GM23338 (cell line): ENCODE measurements at regions not wholly inside any gene's neighbourhood (a gene's known extent, or its start where the extent isn't known, plus 50 kb on each side); places are given as distances from the start of the nearest gene placed in this dataset.

Experiments
- ATAC-seq: fragments of 200-7000 bp; cut with Tn5 transposase; 3 replicates; pipeline ENCODE4 v1.9.1; 2020
- DNase-seq: peaks from one replicate; pipeline ENCODE4 v3.0.0-alpha.2; 2015; ENCODE audit warnings: low spot score
- H2AFZ ChIP-seq: fragments of 200-600 bp; sonication (generic); 2 replicates; pipeline ENCODE4 v1.8.0; 2016; ENCODE audit warnings: antibody characterized with exemption, mild to moderate bottlenecking, moderate library complexity
- H3F3A ChIP-seq: fragments of 200-600 bp; sonication (generic); replicated peaks from 2 replicates; pipeline ENCODE4 v1.8.0; 2017; ENCODE audit warnings: antibody characterized with exemption, mixed run types, low read depth
- H3K27ac ChIP-seq: fragments of 200-600 bp; sonication (generic); 2 replicates; pipeline ENCODE4 v1.6.1; 2016; ENCODE audit warnings: low read depth
- H3K27me3 ChIP-seq: fragments of 200-600 bp; sonication (generic); 2 replicates; pipeline ENCODE4 v1.8.0; 2016; ENCODE audit warnings: mild to moderate bottlenecking, mixed run types, moderate library complexity; ENCODE audit not compliant: insufficient read depth
- H3K36me3 ChIP-seq: fragments of 200-600 bp; sonication (generic); 2 replicates; pipeline ENCODE4 v1.8.0; 2016; ENCODE audit warnings: mild to moderate bottlenecking; ENCODE audit not compliant: insufficient read depth
- H3K4me1 ChIP-seq: fragments of 200-600 bp; sonication (generic); 2 replicates; pipeline ENCODE4 v1.8.0; 2016; ENCODE audit warnings: mild to moderate bottlenecking, moderate library complexity; ENCODE audit not compliant: insufficient read depth
- H3K4me2 ChIP-seq: fragments of 200-600 bp; sonication (generic); 2 replicates; pipeline ENCODE4 v1.7.1; 2017; ENCODE audit warnings: mixed run types
- H3K4me3 ChIP-seq: fragments of 200-600 bp; sonication (generic); 2 replicates; pipeline ENCODE4 v1.6.1; 2016; ENCODE audit warnings: mixed run types
- H3K79me2 ChIP-seq: fragments of 200-600 bp; sonication (generic); replicated peaks from 2 replicates; pipeline ENCODE4 v1.8.0; 2017; ENCODE audit warnings: mild to moderate bottlenecking; ENCODE audit not compliant: insufficient read depth
- H3K9me2 ChIP-seq: fragments of 200-600 bp; sonication (generic); 2 replicates; pipeline ENCODE4 v1.8.0; 2017; ENCODE audit not compliant: insufficient read depth
- H4K20me1 ChIP-seq: fragments of 200-600 bp; sonication (generic); replicated peaks from 2 replicates; pipeline ENCODE4 v1.8.0; 2017; ENCODE audit warnings: mild to moderate bottlenecking; ENCODE audit not compliant: insufficient read depth
- H3K27ac Mint-ChIP-seq: 2 replicates; pipeline ENCODE4 v1.8.0; 2020; ENCODE audit warnings: inconsistent platforms, mild to moderate bottlenecking, moderate library complexity, mixed read lengths
- H3K27me3 Mint-ChIP-seq: 3 replicates; pipeline ENCODE4 v1.8.0; 2022; ENCODE audit warnings: low read depth, mild to moderate bottlenecking, moderate library complexity, mixed read lengths, inconsistent platforms; ENCODE audit not compliant: insufficient read depth, poor library complexity
- H3K36me3 Mint-ChIP-seq: 3 replicates; pipeline ENCODE4 v1.8.0; 2021; ENCODE audit warnings: low read depth, mild to moderate bottlenecking, inconsistent platforms, moderate library complexity, mixed read lengths
- H3K4me1 Mint-ChIP-seq: 3 replicates; pipeline ENCODE4 v1.8.0; 2020; ENCODE audit warnings: mild to moderate bottlenecking, inconsistent platforms, mixed read lengths
- H3K4me3 Mint-ChIP-seq: 3 replicates; pipeline ENCODE4 v1.8.0; 2021; ENCODE audit warnings: moderate library complexity, mild to moderate bottlenecking, inconsistent platforms, mixed read lengths
- H3K9me3 Mint-ChIP-seq: 3 replicates; pipeline ENCODE4 v1.8.0; 2020; ENCODE audit warnings: moderate library complexity, mild to moderate bottlenecking, inconsistent platforms, mixed read lengths
- EZH2phosphoT487 ChIP-seq: fragments of 200-600 bp; sonication (generic); IDR thresholded peaks from one replicate; pipeline ENCODE4 v1.8.1; 2018; ENCODE audit warnings: antibody characterized with exemption; ENCODE audit not compliant: unreplicated experiment
- NANOG ChIP-seq: IDR thresholded peaks from 2 replicates; pipeline ENCODE4 v1.6.1; 2016; ENCODE audit warnings: antibody characterized with exemption, borderline replicate concordance
- STAT1 ChIP-seq: IDR thresholded peaks from one replicate; pipeline ENCODE4 v1.6.1; 2016; ENCODE audit warnings: antibody characterized with exemption; ENCODE audit not compliant: unreplicated experiment
- ZNF114 ChIP-seq: fragments of 250-450 bp; sonication (Bioruptor Pico); IDR thresholded peaks from 2 replicates; pipeline ENCODE4 v1.5.0; 2020; ENCODE audit warnings: mild to moderate bottlenecking, moderate library complexity
- ZNF331 ChIP-seq: fragments of 250-450 bp; sonication (Bioruptor Pico); IDR thresholded peaks from 2 replicates; pipeline ENCODE4 v1.5.0; 2020; ENCODE audit warnings: low read depth, mild to moderate bottlenecking, moderate library complexity
- TF ChIP-seq, protein P1 (sequence below): IDR thresholded peaks from 2 replicates; pipeline ENCODE4 v1.6.1; 2016; ENCODE audit warnings: antibody characterized with exemption
- TF ChIP-seq, protein P2 (sequence below): IDR thresholded peaks from one replicate; pipeline ENCODE4 v1.6.1; 2018; ENCODE audit warnings: antibody characterized with exemption; ENCODE audit not compliant: unreplicated experiment
- TF ChIP-seq, protein P3 (sequence below), 2 experiments: fragments of 200-600 bp in 1 of 2; sonication (generic) in 1 of 2; conservative IDR thresholded peaks; 2 replicates each; pipeline versions ENCODE4 v1.5.1 to v1.6.1; 2016 to 2017; ENCODE audit warnings: antibody characterized with exemption in 2 of 2, low read depth in 2 of 2, mild to moderate bottlenecking in 2 of 2, moderate library complexity in 1 of 2
- TF ChIP-seq, protein P4 (sequence below): fragments of 250-450 bp; sonication (Bioruptor Pico); IDR thresholded peaks from 2 replicates; pipeline ENCODE4 v1.5.0; 2020; ENCODE audit warnings: mild to moderate bottlenecking, moderate library complexity

DNA sequence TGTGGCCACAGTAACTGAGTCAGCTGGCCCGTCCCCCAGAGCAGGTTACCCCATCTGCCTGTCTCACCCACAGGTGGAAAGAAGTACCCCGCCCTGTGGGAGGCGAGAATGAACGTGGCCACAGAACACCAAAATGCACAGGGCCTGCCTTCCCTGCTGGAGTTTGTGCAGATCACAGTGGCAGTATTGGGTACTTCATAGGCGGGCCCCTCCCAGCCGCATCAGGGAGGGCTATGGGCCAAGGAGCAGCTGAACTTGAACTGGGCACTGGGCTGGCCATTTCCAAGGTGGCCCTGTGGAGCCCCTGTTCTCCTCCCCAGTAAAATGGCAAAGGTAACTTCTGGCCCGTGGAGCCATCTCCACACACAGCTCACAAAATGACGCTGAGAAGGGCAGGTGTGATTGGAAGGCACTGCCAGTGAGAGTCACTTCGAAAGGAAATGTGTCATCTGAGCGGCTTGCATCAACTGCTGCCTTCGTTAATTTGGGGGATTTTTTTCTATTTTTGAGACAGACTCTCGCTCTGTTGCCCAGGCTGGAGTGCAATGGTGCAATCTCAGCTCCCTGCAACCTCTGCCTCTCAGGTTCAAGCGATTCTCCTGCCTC is 162.9 kb downstream of the ENGASE start:
- TF ChIP-seq, protein P1, sequence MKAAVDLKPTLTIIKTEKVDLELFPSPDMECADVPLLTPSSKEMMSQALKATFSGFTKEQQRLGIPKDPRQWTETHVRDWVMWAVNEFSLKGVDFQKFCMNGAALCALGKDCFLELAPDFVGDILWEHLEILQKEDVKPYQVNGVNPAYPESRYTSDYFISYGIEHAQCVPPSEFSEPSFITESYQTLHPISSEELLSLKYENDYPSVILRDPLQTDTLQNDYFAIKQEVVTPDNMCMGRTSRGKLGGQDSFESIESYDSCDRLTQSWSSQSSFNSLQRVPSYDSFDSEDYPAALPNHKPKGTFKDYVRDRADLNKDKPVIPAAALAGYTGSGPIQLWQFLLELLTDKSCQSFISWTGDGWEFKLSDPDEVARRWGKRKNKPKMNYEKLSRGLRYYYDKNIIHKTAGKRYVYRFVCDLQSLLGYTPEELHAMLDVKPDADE, result no peak
- TF ChIP-seq, protein P2, sequence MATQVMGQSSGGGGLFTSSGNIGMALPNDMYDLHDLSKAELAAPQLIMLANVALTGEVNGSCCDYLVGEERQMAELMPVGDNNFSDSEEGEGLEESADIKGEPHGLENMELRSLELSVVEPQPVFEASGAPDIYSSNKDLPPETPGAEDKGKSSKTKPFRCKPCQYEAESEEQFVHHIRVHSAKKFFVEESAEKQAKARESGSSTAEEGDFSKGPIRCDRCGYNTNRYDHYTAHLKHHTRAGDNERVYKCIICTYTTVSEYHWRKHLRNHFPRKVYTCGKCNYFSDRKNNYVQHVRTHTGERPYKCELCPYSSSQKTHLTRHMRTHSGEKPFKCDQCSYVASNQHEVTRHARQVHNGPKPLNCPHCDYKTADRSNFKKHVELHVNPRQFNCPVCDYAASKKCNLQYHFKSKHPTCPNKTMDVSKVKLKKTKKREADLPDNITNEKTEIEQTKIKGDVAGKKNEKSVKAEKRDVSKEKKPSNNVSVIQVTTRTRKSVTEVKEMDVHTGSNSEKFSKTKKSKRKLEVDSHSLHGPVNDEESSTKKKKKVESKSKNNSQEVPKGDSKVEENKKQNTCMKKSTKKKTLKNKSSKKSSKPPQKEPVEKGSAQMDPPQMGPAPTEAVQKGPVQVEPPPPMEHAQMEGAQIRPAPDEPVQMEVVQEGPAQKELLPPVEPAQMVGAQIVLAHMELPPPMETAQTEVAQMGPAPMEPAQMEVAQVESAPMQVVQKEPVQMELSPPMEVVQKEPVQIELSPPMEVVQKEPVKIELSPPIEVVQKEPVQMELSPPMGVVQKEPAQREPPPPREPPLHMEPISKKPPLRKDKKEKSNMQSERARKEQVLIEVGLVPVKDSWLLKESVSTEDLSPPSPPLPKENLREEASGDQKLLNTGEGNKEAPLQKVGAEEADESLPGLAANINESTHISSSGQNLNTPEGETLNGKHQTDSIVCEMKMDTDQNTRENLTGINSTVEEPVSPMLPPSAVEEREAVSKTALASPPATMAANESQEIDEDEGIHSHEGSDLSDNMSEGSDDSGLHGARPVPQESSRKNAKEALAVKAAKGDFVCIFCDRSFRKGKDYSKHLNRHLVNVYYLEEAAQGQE, result no peak
- no peak for TF ChIP-seq ZNF114 (CRISPR knock-in tag)
- TF ChIP-seq, protein P3, sequence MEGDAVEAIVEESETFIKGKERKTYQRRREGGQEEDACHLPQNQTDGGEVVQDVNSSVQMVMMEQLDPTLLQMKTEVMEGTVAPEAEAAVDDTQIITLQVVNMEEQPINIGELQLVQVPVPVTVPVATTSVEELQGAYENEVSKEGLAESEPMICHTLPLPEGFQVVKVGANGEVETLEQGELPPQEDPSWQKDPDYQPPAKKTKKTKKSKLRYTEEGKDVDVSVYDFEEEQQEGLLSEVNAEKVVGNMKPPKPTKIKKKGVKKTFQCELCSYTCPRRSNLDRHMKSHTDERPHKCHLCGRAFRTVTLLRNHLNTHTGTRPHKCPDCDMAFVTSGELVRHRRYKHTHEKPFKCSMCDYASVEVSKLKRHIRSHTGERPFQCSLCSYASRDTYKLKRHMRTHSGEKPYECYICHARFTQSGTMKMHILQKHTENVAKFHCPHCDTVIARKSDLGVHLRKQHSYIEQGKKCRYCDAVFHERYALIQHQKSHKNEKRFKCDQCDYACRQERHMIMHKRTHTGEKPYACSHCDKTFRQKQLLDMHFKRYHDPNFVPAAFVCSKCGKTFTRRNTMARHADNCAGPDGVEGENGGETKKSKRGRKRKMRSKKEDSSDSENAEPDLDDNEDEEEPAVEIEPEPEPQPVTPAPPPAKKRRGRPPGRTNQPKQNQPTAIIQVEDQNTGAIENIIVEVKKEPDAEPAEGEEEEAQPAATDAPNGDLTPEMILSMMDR (conservative IDR thresholded peaks at IDR 0.05; ENCODE audit: low read depth in 2 of 2), result no peak
- no peak for TF ChIP-seq NANOG
- TF ChIP-seq, protein P4, sequence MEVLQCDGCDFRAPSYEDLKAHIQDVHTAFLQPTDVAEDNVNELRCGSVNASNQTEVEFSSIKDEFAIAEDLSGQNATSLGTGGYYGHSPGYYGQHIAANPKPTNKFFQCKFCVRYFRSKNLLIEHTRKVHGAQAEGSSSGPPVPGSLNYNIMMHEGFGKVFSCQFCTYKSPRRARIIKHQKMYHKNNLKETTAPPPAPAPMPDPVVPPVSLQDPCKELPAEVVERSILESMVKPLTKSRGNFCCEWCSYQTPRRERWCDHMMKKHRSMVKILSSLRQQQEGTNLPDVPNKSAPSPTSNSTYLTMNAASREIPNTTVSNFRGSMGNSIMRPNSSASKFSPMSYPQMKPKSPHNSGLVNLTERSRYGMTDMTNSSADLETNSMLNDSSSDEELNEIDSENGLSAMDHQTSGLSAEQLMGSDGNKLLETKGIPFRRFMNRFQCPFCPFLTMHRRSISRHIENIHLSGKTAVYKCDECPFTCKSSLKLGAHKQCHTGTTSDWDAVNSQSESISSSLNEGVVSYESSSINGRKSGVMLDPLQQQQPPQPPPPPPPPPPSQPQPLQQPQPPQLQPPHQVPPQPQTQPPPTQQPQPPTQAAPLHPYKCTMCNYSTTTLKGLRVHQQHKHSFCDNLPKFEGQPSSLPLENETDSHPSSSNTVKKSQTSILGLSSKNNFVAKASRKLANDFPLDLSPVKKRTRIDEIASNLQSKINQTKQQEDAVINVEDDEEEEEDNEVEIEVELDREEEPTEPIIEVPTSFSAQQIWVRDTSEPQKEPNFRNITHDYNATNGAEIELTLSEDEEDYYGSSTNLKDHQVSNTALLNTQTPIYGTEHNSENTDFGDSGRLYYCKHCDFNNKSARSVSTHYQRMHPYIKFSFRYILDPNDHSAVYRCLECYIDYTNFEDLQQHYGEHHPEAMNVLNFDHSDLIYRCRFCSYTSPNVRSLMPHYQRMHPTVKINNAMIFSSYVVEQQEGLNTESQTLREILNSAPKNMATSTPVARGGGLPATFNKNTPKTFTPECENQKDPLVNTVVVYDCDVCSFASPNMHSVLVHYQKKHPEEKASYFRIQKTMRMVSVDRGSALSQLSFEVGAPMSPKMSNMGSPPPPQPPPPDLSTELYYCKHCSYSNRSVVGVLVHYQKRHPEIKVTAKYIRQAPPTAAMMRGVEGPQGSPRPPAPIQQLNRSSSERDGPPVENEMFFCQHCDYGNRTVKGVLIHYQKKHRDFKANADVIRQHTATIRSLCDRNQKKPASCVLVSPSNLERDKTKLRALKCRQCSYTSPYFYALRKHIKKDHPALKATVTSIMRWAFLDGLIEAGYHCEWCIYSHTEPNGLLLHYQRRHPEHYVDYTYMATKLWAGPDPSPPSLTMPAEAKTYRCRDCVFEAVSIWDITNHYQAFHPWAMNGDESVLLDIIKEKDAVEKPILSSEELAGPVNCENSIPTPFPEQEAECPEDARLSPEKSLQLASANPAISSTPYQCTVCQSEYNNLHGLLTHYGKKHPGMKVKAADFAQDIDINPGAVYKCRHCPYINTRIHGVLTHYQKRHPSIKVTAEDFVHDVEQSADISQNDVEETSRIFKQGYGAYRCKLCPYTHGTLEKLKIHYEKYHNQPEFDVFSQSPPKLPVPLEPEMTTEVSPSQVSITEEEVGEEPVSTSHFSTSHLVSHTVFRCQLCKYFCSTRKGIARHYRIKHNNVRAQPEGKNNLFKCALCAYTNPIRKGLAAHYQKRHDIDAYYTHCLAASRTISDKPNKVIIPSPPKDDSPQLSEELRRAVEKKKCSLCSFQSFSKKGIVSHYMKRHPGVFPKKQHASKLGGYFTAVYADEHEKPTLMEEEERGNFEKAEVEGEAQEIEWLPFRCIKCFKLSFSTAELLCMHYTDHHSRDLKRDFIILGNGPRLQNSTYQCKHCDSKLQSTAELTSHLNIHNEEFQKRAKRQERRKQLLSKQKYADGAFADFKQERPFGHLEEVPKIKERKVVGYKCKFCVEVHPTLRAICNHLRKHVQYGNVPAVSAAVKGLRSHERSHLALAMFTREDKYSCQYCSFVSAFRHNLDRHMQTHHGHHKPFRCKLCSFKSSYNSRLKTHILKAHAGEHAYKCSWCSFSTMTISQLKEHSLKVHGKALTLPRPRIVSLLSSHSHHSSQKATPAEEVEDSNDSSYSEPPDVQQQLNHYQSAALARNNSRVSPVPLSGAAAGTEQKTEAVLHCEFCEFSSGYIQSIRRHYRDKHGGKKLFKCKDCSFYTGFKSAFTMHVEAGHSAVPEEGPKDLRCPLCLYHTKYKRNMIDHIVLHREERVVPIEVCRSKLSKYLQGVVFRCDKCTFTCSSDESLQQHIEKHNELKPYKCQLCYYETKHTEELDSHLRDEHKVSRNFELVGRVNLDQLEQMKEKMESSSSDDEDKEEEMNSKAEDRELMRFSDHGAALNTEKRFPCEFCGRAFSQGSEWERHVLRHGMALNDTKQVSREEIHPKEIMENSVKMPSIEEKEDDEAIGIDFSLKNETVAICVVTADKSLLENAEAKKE (CRISPR knock-in tag), result no peak
- no peak for TF ChIP-seq EZH2phosphoT487
- TF ChIP-seq ZNF331 (CRISPR knock-in tag), result no peak
- no peak for TF ChIP-seq STAT1
- Histone ChIP-seq H3K27ac (no peak overlapping the region), H4K20me1 (no peaks in the 10 kb centered on the region), H3K4me2 (no peak overlapping the region), H3K4me3 (no peak overlapping the region), H3K36me3 (no peaks in the 10 kb centered on the region), H3F3A (no peaks in the 10 kb centered on the region), H3K9me2 (no peaks in the 10 kb centered on the region), H3K4me1 (no peaks in the 10 kb centered on the region), H3K27me3 (no peaks in the 10 kb centered on the region), H3K79me2 (no peaks in the 10 kb centered on the region), H2AFZ (no peak overlapping the region)
- Mint-ChIP-seq H3K4me1 (0 out of 3 replicates have a peak, but pooled peaks cover 4% of the 10 kb centered on the region), H3K9me3 (no peaks in the 10 kb centered on the region), H3K36me3 (no peaks in the 10 kb centered on the region; the same call in 2 of the 3 replicates), H3K27me3 (peaks cover 8% of the 10 kb centered on the region), H3K27ac (no peak overlapping the region), H3K4me3 (no peak overlapping the region)
- DNase-seq, result no peak
- no peak for ATAC-seq
